Chondrocyte (in vitro differentiated cells): ENCODE measurements at regions not wholly inside any gene's neighbourhood (a gene's known extent, or its start where the extent isn't known, plus 50 kb on each side); places are given as distances from the start of the nearest gene placed in this dataset.

Source experiments
- DNase-seq: peaks from one replicate; pipeline ENCODE4 v3.0.0; 2021; ENCODE audit warnings: mixed read lengths, low spot score
- H3K27ac Mint-ChIP-seq: one replicate; pipeline ENCODE4 v1.8.0; 2021; ENCODE audit warnings: mild to moderate bottlenecking, moderate library complexity, mixed read lengths; ENCODE audit not compliant: unreplicated experiment
- H3K27me3 Mint-ChIP-seq: 2 replicates; pipeline ENCODE4 v1.8.0; 2021; ENCODE audit warnings: low read depth, mixed read lengths
- H3K36me3 Mint-ChIP-seq: 2 replicates; pipeline ENCODE4 v1.8.0; 2021; ENCODE audit warnings: low read depth, mixed read lengths
- H3K4me1 Mint-ChIP-seq: 2 replicates; pipeline ENCODE4 v1.8.0; 2021; ENCODE audit warnings: low read depth, mild to moderate bottlenecking, mixed read lengths
- H3K4me3 Mint-ChIP-seq: one replicate; pipeline ENCODE4 v1.8.0; 2021; ENCODE audit warnings: mild to moderate bottlenecking, moderate library complexity, mixed read lengths; ENCODE audit not compliant: unreplicated experiment
- H3K9me3 Mint-ChIP-seq: 2 replicates; pipeline ENCODE4 v1.8.0; 2021; ENCODE audit warnings: low read depth, mixed read lengths
- TF ChIP-seq, protein P1 (sequence below): fragments of 200-600 bp; sonication (generic); IDR thresholded peaks from 2 replicates; pipeline ENCODE4 v1.5.0; 2021; ENCODE audit warnings: antibody characterized with exemption, mild to moderate bottlenecking, moderate library complexity

DNA sequence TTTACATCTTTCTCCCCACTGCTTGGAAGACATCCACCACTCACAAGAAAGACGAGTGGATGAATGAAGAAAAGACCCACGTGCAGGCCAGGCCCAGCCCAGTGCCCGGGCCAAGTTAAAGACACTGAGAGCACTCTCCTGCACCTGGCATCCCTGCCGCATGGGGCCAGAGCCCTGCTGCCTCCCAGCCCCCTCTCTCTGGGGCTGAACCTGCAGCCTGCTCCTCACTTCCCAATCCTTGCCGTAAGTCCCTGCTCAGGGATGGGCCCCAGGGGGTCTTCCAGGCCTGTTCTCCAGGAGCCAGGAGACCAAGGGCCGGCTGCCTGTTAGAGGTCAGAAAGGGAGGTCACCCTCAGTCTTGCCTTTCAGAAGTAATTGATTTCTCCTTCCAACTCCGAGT lies 168.5 kb upstream of the ZC3H12A start:
- TF ChIP-seq, protein P1, sequence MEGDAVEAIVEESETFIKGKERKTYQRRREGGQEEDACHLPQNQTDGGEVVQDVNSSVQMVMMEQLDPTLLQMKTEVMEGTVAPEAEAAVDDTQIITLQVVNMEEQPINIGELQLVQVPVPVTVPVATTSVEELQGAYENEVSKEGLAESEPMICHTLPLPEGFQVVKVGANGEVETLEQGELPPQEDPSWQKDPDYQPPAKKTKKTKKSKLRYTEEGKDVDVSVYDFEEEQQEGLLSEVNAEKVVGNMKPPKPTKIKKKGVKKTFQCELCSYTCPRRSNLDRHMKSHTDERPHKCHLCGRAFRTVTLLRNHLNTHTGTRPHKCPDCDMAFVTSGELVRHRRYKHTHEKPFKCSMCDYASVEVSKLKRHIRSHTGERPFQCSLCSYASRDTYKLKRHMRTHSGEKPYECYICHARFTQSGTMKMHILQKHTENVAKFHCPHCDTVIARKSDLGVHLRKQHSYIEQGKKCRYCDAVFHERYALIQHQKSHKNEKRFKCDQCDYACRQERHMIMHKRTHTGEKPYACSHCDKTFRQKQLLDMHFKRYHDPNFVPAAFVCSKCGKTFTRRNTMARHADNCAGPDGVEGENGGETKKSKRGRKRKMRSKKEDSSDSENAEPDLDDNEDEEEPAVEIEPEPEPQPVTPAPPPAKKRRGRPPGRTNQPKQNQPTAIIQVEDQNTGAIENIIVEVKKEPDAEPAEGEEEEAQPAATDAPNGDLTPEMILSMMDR = no peak
- Mint-ChIP-seq H3K9me3 (no peaks in the 10 kb centered on the region), H3K4me3 (no peak overlapping the region)

DNA sequence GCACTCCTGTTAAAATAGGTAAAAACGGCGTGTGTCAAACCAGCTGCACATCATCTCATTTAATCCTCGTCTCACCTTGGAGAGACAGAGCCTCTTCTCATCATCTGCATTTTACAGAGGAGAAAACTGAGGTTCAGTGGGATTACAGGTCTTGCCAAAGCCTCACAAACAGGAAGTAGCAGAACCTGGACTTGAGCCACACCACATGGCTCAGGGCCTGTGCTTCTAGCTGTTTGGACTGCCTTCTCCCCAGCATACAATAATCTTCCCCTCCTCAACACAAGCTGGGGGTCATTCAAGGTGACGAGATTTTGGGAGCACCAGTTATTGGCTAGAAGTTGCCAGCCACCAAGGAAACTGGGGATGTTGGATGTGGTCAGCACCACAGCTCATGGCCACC lies 167.9 kb upstream of the ZC3H12A start:
- no peaks in the 10 kb centered on the region for H3K4me1 Mint-ChIP-seq
- H3K4me3 Mint-ChIP-seq = no peak overlapping the region
- TF ChIP-seq, protein P1 = no peak
- H3K9me3 Mint-ChIP-seq = no peaks in the 10 kb centered on the region
- peaks cover 9% of the 10 kb centered on the region for H3K27me3 Mint-ChIP-seq
- DNase-seq = no peak
- no peaks in the 10 kb centered on the region for H3K36me3 Mint-ChIP-seq
- no peak overlapping the region for H3K27ac Mint-ChIP-seq

More for the DNA sequence above, 168.5 kb upstream of the ZC3H12A start:
- Mint-ChIP-seq H3K4me1 (no peaks in the 10 kb centered on the region), H3K27ac (no peak overlapping the region), H3K36me3 (no peaks in the 10 kb centered on the region), H3K27me3 (peaks cover 6% of the 10 kb centered on the region)
- no peak for DNase-seq

DNA sequence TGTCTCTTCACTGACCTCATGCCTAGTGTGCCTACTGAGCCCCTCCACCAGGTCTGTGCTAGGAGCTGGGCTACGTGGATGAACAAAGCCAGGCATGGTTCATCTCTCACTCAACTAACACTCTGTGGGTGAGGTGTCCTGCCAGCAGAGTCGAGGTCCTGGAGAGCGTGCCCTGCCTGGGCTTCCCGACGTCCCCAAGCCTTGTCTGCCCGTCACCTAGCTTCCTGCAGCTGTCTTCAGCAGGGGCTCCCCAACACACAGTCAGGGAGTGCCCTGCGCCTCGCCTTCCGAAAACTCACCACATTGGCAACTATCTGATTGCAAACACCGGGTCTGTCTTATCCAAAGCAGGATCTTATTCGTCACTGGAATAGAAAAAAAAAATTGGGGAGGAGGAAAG lies 167.5 kb upstream of the ZC3H12A start:
- H3K4me3 Mint-ChIP-seq = no peak overlapping the region
- TF ChIP-seq, protein P1 = no peak

DNA sequence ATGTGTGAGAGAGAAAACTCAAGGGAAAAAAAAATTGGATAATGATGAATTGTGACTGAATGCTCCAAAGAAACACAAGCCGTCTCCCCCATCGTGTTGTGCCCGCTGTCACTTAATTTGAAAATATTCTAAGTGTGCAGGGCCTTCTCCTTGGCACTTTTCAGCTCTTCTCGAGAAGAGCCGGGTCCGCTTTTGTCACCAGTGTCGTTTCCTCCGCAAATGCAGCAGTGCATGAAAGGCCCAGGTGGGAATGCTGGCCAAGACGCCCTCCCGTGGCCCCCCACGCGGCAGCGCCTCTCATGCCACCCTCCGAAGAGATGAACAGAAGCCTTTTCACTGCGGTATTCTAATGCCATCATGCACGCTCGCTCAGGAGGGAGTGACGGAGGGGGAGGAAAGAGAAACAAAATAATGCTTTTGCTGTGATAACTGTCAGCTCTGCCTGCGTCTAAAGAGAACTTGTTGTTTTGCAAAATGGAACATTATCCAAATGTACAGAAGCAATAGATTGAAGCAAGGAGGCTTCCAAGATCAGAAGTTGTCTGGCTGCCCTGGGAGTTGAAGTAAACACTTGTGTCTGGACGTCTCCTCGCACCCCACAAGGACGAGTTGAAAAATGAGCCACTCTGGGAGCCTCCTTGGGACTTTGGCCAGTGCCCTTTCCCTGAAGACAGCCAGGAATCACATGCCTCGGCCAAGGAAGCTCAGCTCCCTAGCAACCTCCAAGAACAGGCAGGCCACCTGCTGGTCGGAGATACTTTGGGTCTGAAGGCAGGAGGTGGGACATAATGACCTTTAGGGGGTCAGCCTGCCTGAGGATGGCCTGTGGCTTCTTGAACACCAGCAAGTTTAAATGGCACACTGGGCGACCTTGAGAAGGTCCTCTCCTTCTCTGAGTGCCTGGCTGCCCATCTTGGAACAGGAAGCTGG lies 166.1 kb upstream of the ZC3H12A start:
- DNase-seq = no peak
- Mint-ChIP-seq H3K27ac (no peak overlapping the region), H3K27me3 (peaks cover 15% of the 10 kb centered on the region), H3K36me3 (no peaks in the 10 kb centered on the region), H3K4me3 (no peak overlapping the region), H3K4me1 (no peaks in the 10 kb centered on the region), H3K9me3 (no peaks in the 10 kb centered on the region)
- TF ChIP-seq, protein P1 = no peak

More for the DNA sequence above, 167.5 kb upstream of the ZC3H12A start:
- Mint-ChIP-seq H3K4me1 (no peaks in the 10 kb centered on the region), H3K27ac (no peak overlapping the region), H3K36me3 (no peaks in the 10 kb centered on the region), H3K9me3 (no peaks in the 10 kb centered on the region), H3K27me3 (peaks cover 9% of the 10 kb centered on the region)
- DNase-seq = no peak

DNA sequence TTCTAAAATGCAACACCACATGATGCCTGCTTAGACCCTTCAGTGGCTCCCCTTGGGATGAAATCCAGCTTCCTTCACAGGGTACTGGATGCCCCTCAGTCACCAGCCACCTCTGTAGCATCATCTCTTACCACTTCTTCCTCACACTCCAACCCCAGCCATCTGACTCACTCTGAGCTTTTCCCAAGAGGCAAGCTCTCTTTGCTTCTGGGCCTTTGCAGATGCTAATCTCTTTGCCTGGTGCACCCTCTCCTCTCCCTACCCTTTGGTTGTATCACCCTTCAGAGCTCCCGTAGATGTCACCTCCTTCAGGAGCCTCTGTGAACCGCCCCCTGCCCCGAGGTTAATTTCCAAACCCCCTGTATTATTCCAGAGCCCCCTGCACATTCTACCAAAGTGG lies 164.8 kb upstream of the ZC3H12A start:
- no peak overlapping the region for H3K27ac Mint-ChIP-seq
- H3K9me3 Mint-ChIP-seq = no peaks in the 10 kb centered on the region
- DNase-seq = no peak
- TF ChIP-seq, protein P1 = no peak
- no peaks in the 10 kb centered on the region for H3K4me1 Mint-ChIP-seq
- no peaks in the 10 kb centered on the region for H3K36me3 Mint-ChIP-seq
- peaks cover 26% of the 10 kb centered on the region for H3K27me3 Mint-ChIP-seq
- H3K4me3 Mint-ChIP-seq = no peak overlapping the region
